G401 (cell line): ENCODE measurements at regions not wholly inside any gene's neighbourhood (a gene's known extent, or its start where the extent isn't known, plus 50 kb on each side); places are given as distances from the start of the nearest gene placed in this dataset.
"Not testable (repeated sequence)": the region's sequence is repeated elsewhere in the genome, so short reads cannot be mapped to it uniquely, and the experiment has no call there.

Experiments
- DNase-seq: peaks from one replicate; pipeline ENCODE4 v3.0.0-alpha.2; 2015; ENCODE audit warnings: low spot score
- in situ Hi-C: cut with HindIII; loops from 2 replicates; pipeline ENCODE4 v1.10.0; 2016; ENCODE audit warnings: low sequenced_read_pairs, mixed read lengths

DNA sequence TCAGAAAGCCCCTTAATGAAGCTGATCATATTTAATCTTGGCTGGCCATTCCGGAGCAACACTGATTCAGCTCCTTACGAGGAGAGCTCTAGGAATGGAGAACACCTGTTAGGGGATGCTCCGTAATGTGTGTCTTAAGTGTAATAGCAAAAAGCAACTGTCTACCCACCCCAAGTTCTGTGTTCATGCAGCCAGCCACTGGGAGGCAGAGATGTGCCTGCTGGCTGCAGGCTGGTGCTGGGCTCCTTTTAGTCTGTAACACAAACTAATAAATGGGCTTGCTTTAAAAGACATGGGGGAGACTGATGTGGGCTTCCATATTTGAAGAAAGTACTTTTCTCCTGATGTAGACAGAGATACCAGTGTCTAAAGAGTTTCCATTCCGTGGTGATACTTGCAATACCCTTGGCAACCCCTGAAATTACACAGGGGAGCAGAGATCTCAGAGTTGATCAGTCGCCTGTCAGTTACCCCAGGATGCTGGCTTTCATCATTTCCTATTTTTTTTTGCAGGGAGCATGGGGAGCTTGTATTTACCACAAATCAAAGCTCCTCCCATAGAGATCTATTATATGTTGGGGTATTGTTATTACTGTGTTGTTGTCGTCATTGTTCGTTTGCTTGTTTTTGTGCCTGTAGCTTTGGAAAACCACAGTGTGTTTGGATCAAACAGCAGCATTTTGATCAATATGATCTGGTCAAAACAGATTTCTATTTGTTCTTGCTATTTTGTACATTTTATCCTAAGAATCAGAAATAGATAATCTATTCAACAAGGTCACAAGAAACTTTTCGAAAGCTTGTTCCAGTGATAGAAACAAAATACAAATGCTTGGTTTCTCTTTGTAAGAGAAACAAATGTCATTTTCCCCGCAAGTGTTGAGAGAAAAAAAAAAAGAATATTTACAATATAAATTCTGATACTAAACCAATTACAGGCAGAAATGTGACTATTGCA, 65.8 kb downstream of the MTX3 start:
- in situ Hi-C loops: no loop called here
- no peak for DNase-seq

DNA sequence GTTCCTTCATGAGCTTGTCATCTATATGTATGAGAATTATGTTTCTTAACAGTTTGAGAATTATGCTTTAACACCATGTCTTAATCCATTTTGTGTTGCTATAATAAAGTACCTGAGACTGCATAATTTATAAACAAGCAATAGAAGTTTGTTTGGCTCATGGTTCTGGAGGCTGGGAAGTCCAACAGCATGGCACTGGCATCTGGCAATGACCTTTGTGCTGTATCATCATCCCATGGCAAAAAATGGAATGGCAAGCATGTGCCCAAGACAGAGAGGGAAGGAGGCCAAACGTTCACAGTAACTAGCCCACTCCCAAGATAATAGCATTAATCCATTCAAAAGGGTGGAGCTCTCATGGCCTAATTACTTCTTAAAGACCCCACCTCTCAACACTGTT, 67.6 kb downstream of the MTX3 start:
- DNase-seq: no peak
- in situ Hi-C loops: no loop called here

DNA sequence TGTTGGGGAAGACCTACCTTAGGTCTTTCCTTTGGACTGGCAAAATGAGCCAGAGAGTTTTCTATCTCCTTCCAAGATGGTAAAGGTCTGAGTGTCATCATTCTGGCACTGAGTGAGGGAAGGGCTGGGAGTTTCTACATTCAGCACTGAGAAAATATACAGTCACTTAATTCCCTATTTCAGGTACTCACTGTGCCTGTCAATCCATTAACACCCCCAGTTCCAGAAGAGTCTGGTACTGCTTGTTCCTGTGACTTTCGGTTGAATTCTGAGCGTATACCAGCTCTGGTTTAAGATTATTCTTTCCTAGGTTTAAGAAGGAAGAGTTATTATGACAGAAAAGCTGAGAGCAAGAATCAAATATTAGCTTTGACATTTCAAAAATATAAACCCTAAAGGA, 68.4 kb downstream of the MTX3 start:
- DNase-seq: no peak
- in situ Hi-C loops: no loop called here

DNA sequence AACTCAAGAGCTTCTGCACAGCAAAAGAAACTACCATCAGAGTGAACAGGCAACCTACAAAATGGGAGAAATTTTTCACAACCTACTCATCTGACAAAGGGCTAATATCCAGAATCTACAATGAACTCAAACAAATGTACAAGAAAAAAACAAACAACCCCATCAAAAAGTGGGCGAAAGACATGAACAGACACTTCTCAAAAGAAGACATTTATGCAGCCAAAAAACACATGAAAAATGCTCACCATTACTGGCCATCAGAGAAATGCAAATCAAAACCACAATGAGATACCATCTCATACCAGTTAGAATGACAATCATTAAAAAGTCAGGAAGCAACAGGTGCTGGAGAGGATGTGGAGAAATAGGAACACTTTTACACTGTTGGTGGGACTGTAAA, 83.6 kb downstream of the MTX3 start:
- DNase-seq, in situ Hi-C loops: not testable (repeated sequence)

DNA sequence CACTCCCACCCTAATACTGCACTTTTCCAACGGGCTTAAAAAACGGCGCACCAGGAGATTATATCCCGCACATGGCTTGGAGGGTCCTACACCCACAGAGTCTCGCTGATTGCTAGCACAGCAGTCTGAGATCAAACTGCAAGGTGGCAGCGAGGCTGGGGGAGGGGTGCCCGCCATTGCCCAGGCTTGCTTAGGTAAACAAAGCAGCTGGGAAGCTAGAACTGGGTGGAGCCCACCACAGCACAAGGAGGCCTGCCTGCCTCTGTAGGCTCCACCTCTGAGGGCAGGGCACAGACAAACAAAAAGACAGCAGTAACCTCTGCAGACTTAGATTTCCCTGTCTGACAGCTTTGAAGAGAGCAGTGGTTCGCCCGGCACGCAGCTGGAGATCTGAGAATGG, 88.5 kb downstream of the MTX3 start:
- in situ Hi-C loops, DNase-seq: not testable (repeated sequence)

DNA sequence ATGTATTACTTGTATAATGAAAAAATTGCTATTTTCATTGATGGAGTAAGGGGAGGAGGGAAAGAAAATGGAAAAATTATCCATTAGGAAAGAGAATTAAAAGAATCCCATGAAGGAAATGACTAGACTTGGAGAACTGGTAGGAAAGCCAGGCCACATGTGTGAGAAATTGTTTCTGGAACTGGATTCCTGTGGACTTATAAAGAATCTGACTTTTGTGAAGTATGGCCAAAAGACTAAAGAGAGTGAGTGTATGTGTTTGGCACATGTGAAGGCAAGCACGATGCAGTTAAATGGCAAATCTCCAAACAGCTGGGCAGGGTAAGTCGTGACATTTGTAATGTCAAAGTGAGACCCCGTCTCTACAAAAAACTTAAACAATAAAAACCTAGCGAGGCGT, 89.4 kb downstream of the MTX3 start:
- no peak for DNase-seq
- in situ Hi-C loops: no loop called here

DNA sequence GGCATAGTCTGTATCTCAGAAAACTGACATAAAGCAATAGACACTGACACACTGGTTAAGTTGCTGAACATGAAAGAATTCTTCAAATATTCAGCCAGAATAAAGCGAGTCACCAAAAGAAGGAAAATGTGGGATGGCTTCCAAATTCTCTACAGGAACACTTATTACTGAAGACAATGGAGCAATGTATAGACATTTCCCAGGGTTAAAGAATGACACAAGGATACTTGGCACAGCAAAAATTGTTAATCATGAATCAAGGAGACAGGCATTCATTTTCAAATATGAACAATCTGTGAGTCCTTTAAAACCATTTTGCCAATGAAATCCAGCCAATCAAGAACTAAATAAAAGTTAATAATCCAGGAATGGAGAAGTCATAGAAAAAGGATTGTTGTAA, 92.5 kb downstream of the MTX3 start:
- in situ Hi-C loops: no loop called here
- DNase-seq: no peak

DNA sequence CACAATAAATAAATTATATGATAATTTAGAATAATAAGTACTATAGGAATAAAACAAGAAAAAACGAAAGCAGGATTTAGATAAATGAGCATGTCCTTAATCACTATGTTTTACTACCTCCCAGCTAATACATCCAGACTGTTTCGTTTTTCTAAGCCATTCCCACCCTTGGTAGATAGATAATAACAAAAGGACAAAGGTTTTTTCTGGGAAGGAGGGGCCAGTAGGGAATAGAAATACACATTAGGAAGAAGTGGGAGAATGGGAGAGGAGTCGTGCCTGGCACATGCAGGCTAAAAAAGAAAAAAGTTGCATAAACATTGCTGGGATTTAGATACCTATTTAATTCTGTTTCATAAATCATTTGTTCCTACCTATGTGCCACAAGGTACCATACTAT, 97.1 kb downstream of the MTX3 start:
- in situ Hi-C loops: no loop called here
- DNase-seq: no peak

DNA sequence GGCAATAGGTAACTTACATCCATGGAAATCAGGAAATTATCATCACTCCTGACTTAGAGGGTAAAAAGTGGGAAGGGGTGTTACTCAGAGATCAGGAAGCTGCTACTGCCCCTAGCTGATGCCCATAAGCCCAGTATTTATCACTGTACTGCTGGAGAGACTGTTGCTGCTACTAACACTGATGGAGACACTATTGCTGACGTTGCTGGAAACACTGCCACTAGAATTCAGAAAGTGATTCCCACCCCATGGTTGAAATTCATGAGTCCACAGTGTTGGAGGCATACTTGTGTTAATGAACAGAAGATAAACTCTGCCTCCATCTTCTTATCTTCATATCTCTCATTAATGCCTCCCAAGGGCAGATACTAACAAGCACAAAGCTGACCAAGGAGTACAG, 97.6 kb downstream of the MTX3 start:
- no peak for DNase-seq
- in situ Hi-C loops: no loop called here

DNA sequence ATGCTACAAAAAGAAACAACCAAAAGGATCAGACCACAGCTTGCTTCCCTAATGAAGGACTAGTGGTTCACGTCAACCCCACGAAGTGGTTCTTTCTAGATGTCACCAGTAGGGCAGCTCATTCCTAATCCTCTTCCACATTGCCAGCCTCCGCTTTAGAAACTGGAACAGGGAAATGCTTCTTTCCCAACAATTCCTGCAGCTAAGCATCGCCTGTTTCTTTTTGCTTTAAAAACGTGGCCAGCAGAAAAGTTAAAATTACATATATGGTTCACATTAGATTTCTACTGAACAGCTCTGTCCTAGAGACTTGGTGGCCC, 100.2 kb downstream of the MTX3 start:
- in situ Hi-C loops: no loop called here
- no peak for DNase-seq

DNA sequence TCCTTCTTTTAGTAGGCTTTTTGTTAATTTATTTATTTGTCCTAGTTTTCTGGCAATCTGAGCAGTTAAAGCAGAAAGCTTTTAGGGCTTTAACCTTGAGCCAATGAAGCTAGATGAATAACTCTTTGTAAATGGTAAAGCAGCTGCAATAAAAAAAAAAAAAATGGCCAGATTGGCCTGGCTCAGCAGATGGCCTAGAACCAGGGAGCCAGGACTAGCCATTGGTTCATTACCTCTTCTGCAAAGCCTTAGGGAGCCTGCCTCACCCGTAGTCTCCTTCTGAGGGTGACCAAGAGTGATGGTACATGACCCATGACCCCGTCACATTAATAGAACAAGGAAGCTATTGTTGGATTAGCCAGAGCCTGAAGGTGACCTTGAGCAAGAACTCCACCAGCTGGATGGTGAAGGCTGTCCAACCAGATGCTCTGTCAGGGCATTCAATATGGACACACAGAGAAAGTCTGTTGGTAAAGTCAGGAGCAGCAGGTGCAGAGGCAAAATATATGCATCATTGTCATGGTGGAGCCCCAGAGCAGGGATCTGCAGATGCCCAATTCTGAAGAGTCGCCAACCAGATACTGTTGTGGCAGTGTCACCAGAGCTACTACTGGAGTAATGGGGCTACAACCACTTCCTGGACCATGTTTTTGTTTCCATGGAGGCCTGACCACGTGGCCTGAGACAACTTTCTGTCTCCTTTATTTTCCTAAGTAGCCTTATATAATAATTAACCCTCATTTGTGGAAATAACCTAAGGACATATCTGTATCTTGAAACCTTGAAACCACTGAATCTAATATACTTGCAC, 100.7 kb downstream of the MTX3 start:
- in situ Hi-C loops: no loop called here

DNA sequence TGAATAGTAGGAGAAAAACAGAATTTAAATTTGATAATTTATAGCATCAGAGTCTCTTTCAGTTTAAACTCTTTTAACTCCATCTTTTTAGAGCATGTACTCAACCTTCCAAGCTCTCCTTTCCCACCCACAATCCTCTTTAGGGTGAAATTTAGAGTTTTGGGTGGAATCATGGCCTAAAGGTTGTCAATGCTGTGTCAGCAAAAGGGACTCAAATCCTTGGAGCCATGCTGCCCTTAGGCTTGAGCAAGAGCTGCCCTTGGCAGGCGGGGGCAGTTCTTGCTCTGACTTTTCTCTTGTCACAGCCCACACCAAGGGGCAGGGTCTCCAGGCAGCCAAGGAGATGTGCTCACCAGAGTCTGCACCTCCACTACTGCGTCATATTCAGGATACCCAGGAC, 102.4 kb downstream of the MTX3 start:
- in situ Hi-C loops: no loop called here
- no peak for DNase-seq

More for the DNA sequence above, 100.7 kb downstream of the MTX3 start:
- no peak for DNase-seq

DNA sequence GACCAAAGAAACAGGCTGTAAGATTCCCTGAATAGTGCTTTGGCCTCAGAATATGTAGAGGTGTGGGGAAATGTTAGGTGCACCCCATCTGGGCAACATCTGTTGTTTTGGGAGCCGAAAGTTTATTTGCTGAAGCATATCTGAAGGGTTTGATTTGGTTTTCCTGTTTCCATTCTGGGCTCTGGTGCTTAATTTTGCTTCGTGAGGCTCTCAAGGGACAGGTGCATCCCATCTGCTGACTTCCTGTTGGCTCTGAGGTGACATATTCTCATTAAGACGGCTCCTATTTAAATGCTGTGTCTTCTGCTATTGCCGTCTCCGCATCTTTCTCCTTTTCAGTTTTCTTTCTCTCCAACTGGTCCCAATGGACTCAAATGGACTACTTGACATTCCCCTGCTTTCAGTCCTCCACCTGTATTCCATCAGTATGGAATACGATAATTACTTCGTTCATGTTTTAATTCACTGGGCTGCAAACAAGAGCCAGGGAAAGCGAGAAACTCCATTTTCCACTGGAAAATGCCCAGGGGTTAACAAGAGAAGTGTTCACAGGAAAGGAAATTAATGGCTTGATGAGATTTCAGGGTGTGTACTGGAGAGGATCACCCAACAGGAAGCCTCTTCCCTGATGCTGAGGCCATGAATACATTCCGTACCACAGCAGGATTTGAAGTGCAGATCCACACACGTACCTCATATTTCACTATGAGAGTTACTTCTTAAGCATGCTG, 104.0 kb downstream of the MTX3 start:
- in situ Hi-C loops: no loop called here
- no peak for DNase-seq

DNA sequence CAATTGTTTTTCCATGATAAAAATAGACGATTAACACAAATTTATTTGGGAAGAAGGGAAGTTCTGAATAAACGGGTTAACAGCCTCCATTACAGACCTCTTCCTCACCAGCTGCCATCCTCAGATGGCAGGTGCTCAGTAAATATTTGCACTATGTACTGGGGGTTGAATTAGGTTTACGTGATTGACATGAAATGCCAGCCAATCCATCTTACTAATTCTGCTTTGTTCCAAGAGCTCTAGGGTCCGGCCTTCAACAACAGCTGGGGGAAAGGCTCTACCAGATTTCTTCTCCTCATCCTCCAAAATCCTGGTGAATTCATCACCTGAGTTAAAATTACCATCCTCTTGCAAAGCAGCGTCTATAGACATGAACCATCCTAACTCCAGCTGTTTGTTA, 104.6 kb downstream of the MTX3 start:
- in situ Hi-C loops: no loop called here

DNA sequence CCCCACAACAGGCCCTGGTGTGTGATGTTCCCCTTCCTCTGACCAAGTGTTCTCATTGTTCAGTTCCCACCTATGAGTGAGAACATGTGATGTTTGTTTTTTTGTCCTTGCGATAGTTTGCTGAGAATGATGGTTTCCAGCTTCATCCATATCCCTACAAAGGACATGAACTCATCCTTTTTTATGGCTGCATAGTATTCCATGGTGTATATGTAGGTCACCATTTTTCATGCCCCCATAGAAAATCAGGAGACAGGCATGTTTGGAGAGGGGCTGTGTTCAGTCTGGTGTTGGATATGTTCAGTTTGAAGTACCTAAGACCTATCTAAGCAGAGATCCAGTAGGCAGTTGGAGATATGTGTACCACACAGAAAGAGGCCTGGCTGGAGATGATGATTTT, 111.2 kb downstream of the MTX3 start:
- in situ Hi-C loops, DNase-seq: not testable (repeated sequence)

More for the DNA sequence above, 104.6 kb downstream of the MTX3 start:
- DNase-seq: no peak

DNA sequence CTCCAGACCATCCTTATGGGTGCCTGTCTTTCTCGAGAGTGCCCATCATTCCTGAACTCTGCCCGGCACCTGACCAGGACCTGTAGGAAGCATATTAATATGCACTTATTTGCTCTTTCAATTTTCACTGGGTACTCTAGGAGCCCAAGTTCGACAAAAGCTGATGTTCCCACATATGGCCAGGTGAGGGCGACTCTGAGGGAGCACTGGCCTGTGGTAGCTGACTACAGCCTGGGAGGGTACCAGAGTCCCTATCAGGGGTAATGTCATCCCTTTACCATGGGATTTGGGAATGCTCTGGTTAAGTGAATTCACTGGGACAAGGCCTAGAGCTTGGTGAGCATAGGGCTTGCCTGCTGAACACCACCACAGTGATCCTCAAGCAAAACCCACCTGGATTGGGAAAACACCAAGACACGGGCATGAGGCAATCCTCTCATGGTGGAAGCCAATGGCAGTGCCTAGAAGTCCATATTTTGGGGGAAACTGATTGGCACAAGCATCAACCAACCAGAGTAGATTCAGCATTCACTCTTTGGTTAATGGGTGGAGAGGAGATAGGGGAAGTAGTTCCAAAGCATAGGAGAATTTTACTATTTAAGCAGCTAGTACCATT, 112.2 kb downstream of the MTX3 start:
- in situ Hi-C loops: no loop called here

DNA sequence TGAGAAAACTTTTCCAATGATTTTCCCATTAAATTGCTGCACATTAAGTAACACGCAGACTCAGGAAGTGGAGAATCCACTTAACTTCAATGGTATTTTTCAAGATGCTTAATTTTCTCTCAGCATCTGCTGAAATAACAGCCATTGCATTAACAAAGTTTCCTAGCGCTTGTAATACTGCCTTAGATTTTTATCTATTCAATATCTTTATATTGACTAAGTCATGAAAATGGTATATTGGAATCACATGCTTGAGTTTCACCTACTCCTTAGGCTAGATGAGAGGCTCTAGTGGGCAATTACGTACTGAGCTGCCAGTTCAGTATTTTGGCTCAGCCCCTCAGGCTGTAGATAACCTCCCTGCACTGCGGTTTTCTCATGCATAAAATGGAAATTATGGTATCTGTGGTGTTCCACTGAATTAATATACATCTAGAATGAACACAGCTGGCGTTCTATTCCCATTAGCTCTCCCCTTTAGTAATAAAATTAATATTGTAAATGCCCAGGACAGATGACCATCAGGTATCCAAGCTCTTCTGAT, 112.9 kb downstream of the MTX3 start:
- DNase-seq: no peak
- in situ Hi-C loops: no loop called here

More for the DNA sequence above, 112.2 kb downstream of the MTX3 start:
- no peak for DNase-seq

DNA sequence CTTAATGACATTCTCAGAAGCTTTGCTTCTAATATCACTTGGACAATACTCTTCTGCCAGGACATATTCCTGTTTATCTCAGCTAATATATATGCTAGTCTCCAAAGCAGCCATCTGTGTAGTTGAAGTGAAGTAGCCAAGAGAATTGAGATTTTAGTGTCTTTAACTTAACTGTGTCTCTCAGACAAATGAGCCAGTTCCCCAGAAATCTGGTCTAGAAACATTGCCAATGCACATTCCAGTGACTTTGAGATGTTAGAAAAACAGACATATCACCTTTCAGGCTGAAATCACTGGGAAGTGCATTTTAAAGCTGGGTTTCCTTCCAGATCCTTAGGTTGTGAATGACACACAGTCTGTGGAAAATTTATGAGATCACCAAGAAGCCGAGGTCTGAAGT, 114.6 kb downstream of the MTX3 start:
- in situ Hi-C loops: no loop called here
- DNase-seq: no peak

DNA sequence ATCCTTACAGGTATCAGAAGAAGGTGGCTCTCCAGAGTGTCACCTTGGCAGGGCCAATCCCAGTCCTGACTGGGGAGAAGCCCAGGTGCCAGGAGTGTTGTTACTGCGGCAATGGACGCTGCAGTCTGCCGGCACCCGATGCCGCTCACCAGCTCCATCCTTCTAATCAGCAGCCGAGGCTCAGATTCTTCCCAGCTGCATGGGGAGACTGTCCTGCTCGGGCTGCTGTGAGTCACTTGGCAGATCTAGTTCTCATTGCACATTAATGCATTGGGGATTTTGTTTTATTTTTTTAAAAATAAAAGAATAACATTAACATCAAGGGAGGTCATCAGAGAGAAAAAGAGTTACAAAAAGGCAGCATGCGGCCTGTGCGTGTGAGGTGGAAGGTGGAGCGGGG, 115.8 kb downstream of the MTX3 start:
- in situ Hi-C loops: no loop called here
- DNase-seq: no peak
